Right lobe of liver (tissue), 4 donors: ENCODE measurements at regions not wholly inside any gene's neighbourhood (a gene's known extent, or its start where the extent isn't known, plus 50 kb on each side); places are given as distances from the start of the nearest gene placed in this dataset.

Source experiments
- POLR2A ChIP-seq: fragments of 450-650 bp; IDR thresholded peaks from one replicate; pipeline ENCODE4 v1.6.1; 2017; ENCODE audit warnings: antibody characterized with exemption, mild to moderate bottlenecking
- TF ChIP-seq, protein P1 (sequence below), 4 donors: fragments of 200-600 bp in 3 of 4; fragments of 450-650 bp in 1 of 4; IDR thresholded peaks; one replicate each; pipeline versions ENCODE4 v1.5.1 to v1.8.0; 2016 to 2022; ENCODE audit warnings: antibody characterized with exemption in 4 of 4, mild to moderate bottlenecking in 2 of 4
- donor health status: DM: no; HTN: no; CAD: no.
- donor health status: DM: no; HTN: no; CAD: no.
- donor health status: DM: no; HTN: yes; CAD: no.

DNA sequence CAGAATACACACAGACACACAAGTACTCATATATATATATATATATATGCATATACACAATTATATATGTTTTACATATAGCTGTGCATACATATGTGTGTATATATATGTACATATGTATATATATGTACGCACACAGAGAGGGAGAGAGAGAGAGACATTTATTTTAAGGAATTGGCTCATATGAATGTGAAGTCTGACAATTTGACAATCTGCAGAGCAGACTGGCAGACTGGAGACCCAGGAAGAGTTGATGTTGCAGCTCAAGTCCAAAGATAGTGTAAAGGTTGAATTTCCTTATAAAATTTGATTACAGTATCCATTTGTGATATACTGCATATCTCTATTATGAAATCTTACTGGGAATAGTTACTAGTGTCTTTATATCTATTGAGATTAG, 1330.3 kb upstream of the CADM2 start:
- TF ChIP-seq, protein P1, sequence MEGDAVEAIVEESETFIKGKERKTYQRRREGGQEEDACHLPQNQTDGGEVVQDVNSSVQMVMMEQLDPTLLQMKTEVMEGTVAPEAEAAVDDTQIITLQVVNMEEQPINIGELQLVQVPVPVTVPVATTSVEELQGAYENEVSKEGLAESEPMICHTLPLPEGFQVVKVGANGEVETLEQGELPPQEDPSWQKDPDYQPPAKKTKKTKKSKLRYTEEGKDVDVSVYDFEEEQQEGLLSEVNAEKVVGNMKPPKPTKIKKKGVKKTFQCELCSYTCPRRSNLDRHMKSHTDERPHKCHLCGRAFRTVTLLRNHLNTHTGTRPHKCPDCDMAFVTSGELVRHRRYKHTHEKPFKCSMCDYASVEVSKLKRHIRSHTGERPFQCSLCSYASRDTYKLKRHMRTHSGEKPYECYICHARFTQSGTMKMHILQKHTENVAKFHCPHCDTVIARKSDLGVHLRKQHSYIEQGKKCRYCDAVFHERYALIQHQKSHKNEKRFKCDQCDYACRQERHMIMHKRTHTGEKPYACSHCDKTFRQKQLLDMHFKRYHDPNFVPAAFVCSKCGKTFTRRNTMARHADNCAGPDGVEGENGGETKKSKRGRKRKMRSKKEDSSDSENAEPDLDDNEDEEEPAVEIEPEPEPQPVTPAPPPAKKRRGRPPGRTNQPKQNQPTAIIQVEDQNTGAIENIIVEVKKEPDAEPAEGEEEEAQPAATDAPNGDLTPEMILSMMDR (IDR thresholded peaks at IDR 0.05): no peak
- TF ChIP-seq POLR2A: no peak
